MM.1S (cell line): ENCODE measurements at regions not wholly inside any gene's neighbourhood (a gene's known extent, or its start where the extent isn't known, plus 50 kb on each side); places are given as distances from the start of the nearest gene placed in this dataset.

Experiments used
- CTCF ChIP-seq: fragments of 300-600 bp; sonication (generic); IDR thresholded peaks from 2 replicates; pipeline ENCODE4 v1.5.1; 2016; ENCODE audit warnings: antibody characterized with exemption, low read length, mixed read lengths
- EZH2 ChIP-seq: fragments of 300-600 bp; sonication (generic); optimal IDR thresholded peaks from 2 replicates; pipeline ENCODE3; 2017; ENCODE audit warnings: low read depth, mild to moderate bottlenecking, antibody characterized with exemption, low read length, mixed read lengths
- EZH2phosphoT487 ChIP-seq: fragments of 300-600 bp; sonication (generic); IDR thresholded peaks from 2 replicates; pipeline ENCODE4 v1.6.1; 2018; ENCODE audit warnings: antibody characterized with exemption, low read length

- TF ChIP-seq CTCF (no peak), EZH2phosphoT487 (no peak), EZH2 (no peak)
Observed at GRCh38 chr10:53269482-53269881, 496.9 kb upstream of the MBL2 start.
